HL-60 (cell line): ENCODE measurements at regions not wholly inside any gene's neighbourhood (a gene's known extent, or its start where the extent isn't known, plus 50 kb on each side); places are given as distances from the start of the nearest gene placed in this dataset.

Experiments
- CTCF ChIP-seq: IDR thresholded peaks from one replicate; pipeline ENCODE4 v1.5.1; 2011; ENCODE audit warnings: low read length, control low read depth, inconsistent platforms; ENCODE audit not compliant: insufficient read depth
- REST ChIP-seq: IDR thresholded peaks from 2 replicates; pipeline ENCODE4 v1.6.1; 2012; ENCODE audit warnings: low read depth; ENCODE audit not compliant: insufficient replicate concordance

GRCh38 chr9:3575821-3576220, 50.0 kb upstream of the RFX3 start:
- TF ChIP-seq CTCF = no peak
- no peak for TF ChIP-seq REST
